ENCODE measurements at regions not wholly inside any gene's neighbourhood (a gene's known extent, or its start where the extent isn't known, plus 50 kb on each side); places are given as distances from the start of the nearest gene placed in this dataset.

- Histone ChIP-seq H3K27ac (no peak overlapping the region), H3K4me3 (no peak overlapping the region), H3K36me3 (no peaks in the 10 kb centered on the region), H3K27me3 (no peaks in the 10 kb centered on the region), H3K4me1 (no peaks in the 10 kb centered on the region), H3K9me3 (no peaks in the 10 kb centered on the region)
- ATAC-seq (no peak), DNase-seq (no peak)
- intact Hi-C loops (cut with DNase I): no loop called here
- no peak for TF ChIP-seq CTCF (IDR thresholded peaks at IDR 0.05)
These were observed 497.4 kb upstream of the RASGRP1 start for GRCh38 chr15:39061952-39062464.

- no peaks in the 10 kb centered on the region for H3K27me3 ChIP-seq
- no peaks in the 10 kb centered on the region for H3K4me1 ChIP-seq
- H3K9me3 ChIP-seq: no peaks in the 10 kb centered on the region
- DNase-seq (no peak), ATAC-seq (no peak)
- H3K4me3 ChIP-seq: no peak overlapping the region
- H3K27ac ChIP-seq: no peak overlapping the region
- intact Hi-C loops (cut with DNase I): no loop called here
- H3K36me3 ChIP-seq: no peaks in the 10 kb centered on the region
- no peak for TF ChIP-seq CTCF (IDR thresholded peaks at IDR 0.05)
These were observed 502.1 kb upstream of the RASGRP1 start for GRCh38 chr15:39066677-39067076.

- no peak for TF ChIP-seq CTCF (IDR thresholded peaks at IDR 0.05)
- Histone ChIP-seq H3K27me3 (no peaks in the 10 kb centered on the region), H3K9me3 (no peaks in the 10 kb centered on the region), H3K4me3 (no peak overlapping the region), H3K36me3 (no peaks in the 10 kb centered on the region), H3K4me1 (no peaks in the 10 kb centered on the region), H3K27ac (no peak overlapping the region)
- DNase-seq (no peak), ATAC-seq (no peak)
- intact Hi-C loops (cut with DNase I): no loop called here
These were observed 506.4 kb upstream of the THBS1 start for GRCh38 chr15:39074341-39074985.

- Histone ChIP-seq H3K4me1 (no peaks in the 10 kb centered on the region), H3K9me3 (no peaks in the 10 kb centered on the region), H3K27ac (no peak overlapping the region), H3K4me3 (no peak overlapping the region), H3K36me3 (no peaks in the 10 kb centered on the region), H3K27me3 (no peaks in the 10 kb centered on the region)
- DNase-seq: no peak
- TF ChIP-seq CTCF (IDR thresholded peaks at IDR 0.05): no peak
- ATAC-seq: no peak
- intact Hi-C loops (cut with DNase I): no loop called here
These were observed 505.6 kb upstream of the THBS1 start for GRCh38 chr15:39075311-39075710.

GRCh38 chr15:39075756-39076341 lies 505.0 kb upstream of the THBS1 start:
- Histone ChIP-seq H3K27me3 (no peaks in the 10 kb centered on the region), H3K9me3 (no peaks in the 10 kb centered on the region), H3K27ac (no peak overlapping the region), H3K36me3 (no peaks in the 10 kb centered on the region), H3K4me1 (no peaks in the 10 kb centered on the region), H3K4me3 (no peak overlapping the region)
- DNase-seq: no peak
- ATAC-seq: no peak
- intact Hi-C loops (cut with DNase I): no loop called here
- TF ChIP-seq CTCF (IDR thresholded peaks at IDR 0.05): no peak
